ENCODE measurements at regions not wholly inside any gene's neighbourhood (a gene's known extent, or its start where the extent isn't known, plus 50 kb on each side); places are given as distances from the start of the nearest gene placed in this dataset.

DNA sequence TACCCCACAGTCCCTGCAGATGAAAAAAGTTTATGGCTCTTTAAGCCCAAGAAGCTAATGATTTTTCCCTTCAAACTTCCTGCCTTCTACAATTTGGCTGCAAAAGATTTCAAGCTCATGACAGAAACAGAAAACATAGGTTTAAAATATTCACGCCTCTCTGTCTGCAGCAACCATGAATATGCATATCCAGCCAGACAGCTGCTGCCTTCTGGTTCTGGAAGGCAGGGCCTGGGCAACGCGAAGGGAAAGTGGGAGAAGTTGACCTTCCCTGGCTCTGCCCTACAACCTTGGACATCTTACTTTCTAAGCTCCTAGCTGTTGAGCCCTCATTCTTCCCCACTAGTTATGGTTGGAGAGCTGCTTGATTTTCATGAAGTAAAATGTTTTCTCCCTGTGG, 64.8 kb upstream of the CLINT1 start:
- no peak for DNase-seq

DNA sequence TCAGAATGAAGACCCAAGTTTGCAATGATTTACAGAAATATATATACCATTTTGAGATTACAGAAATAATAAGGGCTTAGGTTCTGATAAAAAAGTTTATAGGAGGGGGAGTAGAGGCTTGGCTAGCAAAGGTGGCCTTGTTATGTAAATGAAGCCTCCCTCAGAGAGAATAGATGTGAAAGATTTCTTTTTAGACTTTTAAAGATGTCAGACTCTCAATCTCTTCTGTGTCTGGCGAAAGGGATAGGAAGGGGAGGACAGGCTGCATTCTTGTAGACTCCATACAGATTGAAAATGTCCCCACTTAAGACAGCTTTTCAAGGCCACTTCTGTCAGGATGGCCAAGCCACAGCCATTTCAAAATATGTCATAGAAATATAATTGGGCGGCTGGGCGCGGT, 63.1 kb upstream of the CLINT1 start:
- no peak for DNase-seq

- no peak for DNase-seq
Observed at GRCh38 chr5:157920828-157921170, 61.9 kb upstream of the CLINT1 start.

GRCh38 chr5:157918811-157919742, 60.1 kb upstream of the CLINT1 start:
- peak; percentile 87 for DNase-seq

GRCh38 chr5:157917899-157918809, 59.2 kb upstream of the CLINT1 start:
- peak; percentile 94 for DNase-seq

- DNase-seq, result no peak
Observed at GRCh38 chr5:157917491-157917890, 58.5 kb upstream of the CLINT1 start.

GRCh38 chr5:157915638-157916037, 56.7 kb upstream of the CLINT1 start:
- no peak for DNase-seq

- DNase-seq, result no peak
Observed at GRCh38 chr5:157914151-157914788, 55.3 kb upstream of the CLINT1 start.

- no peak for DNase-seq
Observed at GRCh38 chr5:157913575-157913974, 54.6 kb upstream of the CLINT1 start.

DNA sequence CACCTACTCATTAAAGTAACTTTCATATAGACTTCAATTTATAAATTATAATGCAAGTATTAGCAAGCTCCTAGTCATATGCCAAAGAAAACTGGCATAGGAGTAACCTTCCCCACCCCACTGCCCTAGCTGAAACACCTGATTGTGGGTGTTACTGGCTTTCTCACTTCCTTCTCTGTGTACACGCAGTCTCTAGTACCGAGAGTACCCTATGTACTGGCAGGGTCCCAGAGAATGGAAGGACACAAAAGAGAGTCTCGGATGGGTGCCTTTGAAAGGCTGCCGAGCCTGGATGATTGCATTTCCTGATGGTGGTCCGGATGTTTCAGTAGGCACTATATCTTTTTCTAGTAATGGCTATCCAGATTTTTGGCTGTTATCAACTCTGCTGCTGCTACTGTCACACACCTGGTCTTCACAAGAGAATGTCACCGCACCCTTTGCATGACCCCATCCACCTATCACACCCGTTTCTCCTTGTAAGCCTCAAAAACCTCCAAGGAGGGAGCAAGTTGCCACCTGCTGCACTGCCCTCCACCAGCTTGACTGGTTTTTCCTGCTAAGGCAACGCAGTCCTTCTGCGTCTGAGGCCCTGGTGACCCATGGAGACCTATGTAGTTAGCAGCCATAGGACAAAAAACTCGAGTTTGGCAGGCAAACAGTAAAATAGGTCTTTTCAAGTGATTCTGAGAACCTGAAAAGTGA, 53.8 kb upstream of the CLINT1 start:
- peak; percentile 58 for DNase-seq

DNA sequence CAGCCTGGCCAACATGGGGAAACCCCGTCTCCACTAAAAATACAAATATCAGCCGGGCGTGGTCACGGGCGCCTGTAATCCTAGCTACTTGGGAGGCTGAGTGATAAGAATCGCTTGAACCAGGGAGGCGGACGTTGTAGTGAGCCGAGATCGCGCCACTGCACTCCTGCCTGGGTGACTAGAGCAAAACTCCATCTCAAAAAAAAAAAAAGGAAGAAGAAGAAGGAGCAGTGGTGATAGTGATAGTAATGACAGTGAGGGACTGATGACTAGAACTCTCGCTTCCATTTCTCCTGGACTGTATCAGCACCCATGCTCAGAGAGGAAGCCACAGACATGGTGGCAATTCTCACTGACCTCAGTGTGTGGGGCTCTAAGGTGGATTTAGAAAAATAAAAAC, 52.6 kb upstream of the CLINT1 start:
- DNase-seq, result no peak
